ENCODE measurements at regions not wholly inside any gene's neighbourhood (a gene's known extent, or its start where the extent isn't known, plus 50 kb on each side); places are given as distances from the start of the nearest gene placed in this dataset.

GRCh38 chr4:58191109-58191508, 1080.9 kb upstream of the IGFBP7 start (continued):
- no peak for TF ChIP-seq NFYB (CRISPR knock-in tag; IDR thresholded peaks at IDR 0.05)
- TF ChIP-seq ZBTB42 (CRISPR knock-in tag; IDR thresholded peaks at IDR 0.05): no peak
- TF ChIP-seq ZNF800 (CRISPR knock-in tag; IDR thresholded peaks at IDR 0.05): no peak

- no peak overlapping the region for H3K27ac ChIP-seq (ENCODE audit: extremely low read length, insufficient read depth, low read length)
- ChIA-PET CTCF (ENCODE audit: low intra/inter-chr PET ratio, low total read pairs) (no interaction called here), POLR2A (no interaction called here)
- whole genome bisulfite sequencing (ENCODE audit: low lambda C conversion rate): 12% methylated on average over 4 of the region's 4 CpGs
- H3K4me2 ChIP-seq (ENCODE audit: low read depth, low read length): no peak overlapping the region
- DNase-seq (ENCODE audit: low spot score) (no peak), FAIRE-seq (no peak), ATAC-seq (no peak)
- no TSS peak for BruUV-seq (replicated peaks)
- H3K9ac ChIP-seq (ENCODE audit: insufficient read depth, low read depth, low read length): no peak overlapping the region
- intact Hi-C loops (cut with micrococcal nuclease; ENCODE audit: unreplicated experiment) (no loop called here), in situ Hi-C loops (cut with HindIII; ENCODE audit: extremely low pct_ligation_motif_present, low pct_unique_long_range_greater_than_20kb) (no loop called here)
- no peak overlapping the region for H3K4me3 ChIP-seq (replicated peaks in 1 of 3; ENCODE audit: insufficient read depth in 1 of 3, low read depth in 2 of 3, low read length in 3 of 3)
- no peaks in the 10 kb centered on the region for H3K79me2 ChIP-seq (ENCODE audit: insufficient read depth, low read length)
- no peak for TF ChIP-seq ZNF225 (CRISPR knock-in tag; IDR thresholded peaks at IDR 0.05)
- no peak for TF ChIP-seq SETDB1 (CRISPR knock-in tag; IDR thresholded peaks at IDR 0.05; ENCODE audit: borderline replicate concordance)
- TF ChIP-seq ZNF430 (CRISPR knock-in tag; IDR thresholded peaks at IDR 0.05): no peak
- TF ChIP-seq NRL (CRISPR knock-in tag; IDR thresholded peaks at IDR 0.05; ENCODE audit: borderline replicate concordance): no peak
- no peak for TF ChIP-seq CCAR2 (optimal IDR thresholded peaks at IDR 0.05; ENCODE audit: low read depth, low read length)
- TF ChIP-seq ZSCAN9 (CRISPR knock-in tag; IDR thresholded peaks at IDR 0.05; ENCODE audit: borderline replicate concordance): no peak
- TF ChIP-seq ARID3A (IDR thresholded peaks at IDR 0.05; ENCODE audit: low read depth, low read length): no peak
- no peak for TF ChIP-seq KAT7 (CRISPR knock-in tag; IDR thresholded peaks at IDR 0.05; ENCODE audit: borderline replicate concordance)
- no peak for TF ChIP-seq NFE2 (CRISPR knock-in tag; IDR thresholded peaks at IDR 0.05)
- H2AFZ ChIP-seq (ENCODE audit: low read length): no peak overlapping the region
- H3K27me3 ChIP-seq (ENCODE audit: control insufficient read depth in 1 of 2, insufficient read depth in 2 of 2, low read length in 2 of 2): no peaks in the 10 kb centered on the region
- H4K20me1 ChIP-seq (ENCODE audit: insufficient read depth, low read length): no peaks in the 10 kb centered on the region
- peaks cover 53% of the 10 kb centered on the region for H3K9me3 ChIP-seq (ENCODE audit: low read length)
- H3K36me3 ChIP-seq (replicated peaks in 1 of 2; ENCODE audit: control insufficient read depth in 1 of 2, insufficient read depth in 2 of 2, low read length in 2 of 2): no peaks in the 10 kb centered on the region
- no peaks in the 10 kb centered on the region for H3K4me1 ChIP-seq (ENCODE audit: insufficient read depth, low read length)
Measured at GRCh38 chr4:58188316-58188715, 1078.1 kb upstream of the IGFBP7 start.

Measured in HepG2 (cell line).